ENCODE measurements at regions not wholly inside any gene's neighbourhood (a gene's known extent, or its start where the extent isn't known, plus 50 kb on each side); places are given as distances from the start of the nearest gene placed in this dataset.
"Not testable (repeated sequence)": the region's sequence is repeated elsewhere in the genome, so short reads cannot be mapped to it uniquely, and the experiment has no call there.

GRCh38 chr3:26932752-26933151 lies 310.2 kb downstream of the LRRC3B start:
- H3K27me3 Mint-ChIP-seq (ENCODE audit: low read depth), result no peaks in the 10 kb centered on the region
- H3K27ac Mint-ChIP-seq, result no peak overlapping the region
- H3K36me3 Mint-ChIP-seq, result no peaks in the 10 kb centered on the region
- no peak for DNase-seq (ENCODE audit: low spot score)
- H3K9me3 Mint-ChIP-seq, result no peaks in the 10 kb centered on the region
- ATAC-seq, result no peak
- no peaks in the 10 kb centered on the region for H3K4me1 Mint-ChIP-seq
- no peak overlapping the region for H3K4me3 Mint-ChIP-seq
- ChIA-PET POLR2A (interaction anchor here (0.6 kb wide), 1 partner anchor 26 kb away, joined by 3 read pairs; no protein-coding TSS in a partner anchor), CTCF (no interaction called here)
- no peak for TF ChIP-seq ZNF671 (CRISPR knock-in tag; IDR thresholded peaks at IDR 0.05)
- TF ChIP-seq NR2C2 (CRISPR knock-in tag; IDR thresholded peaks at IDR 0.05), result no peak
- TF ChIP-seq PRDM15 (CRISPR knock-in tag; IDR thresholded peaks at IDR 0.05), result no peak
- TF ChIP-seq GABPB1 (CRISPR knock-in tag; IDR thresholded peaks at IDR 0.05), result no peak
- TF ChIP-seq, protein P1, sequence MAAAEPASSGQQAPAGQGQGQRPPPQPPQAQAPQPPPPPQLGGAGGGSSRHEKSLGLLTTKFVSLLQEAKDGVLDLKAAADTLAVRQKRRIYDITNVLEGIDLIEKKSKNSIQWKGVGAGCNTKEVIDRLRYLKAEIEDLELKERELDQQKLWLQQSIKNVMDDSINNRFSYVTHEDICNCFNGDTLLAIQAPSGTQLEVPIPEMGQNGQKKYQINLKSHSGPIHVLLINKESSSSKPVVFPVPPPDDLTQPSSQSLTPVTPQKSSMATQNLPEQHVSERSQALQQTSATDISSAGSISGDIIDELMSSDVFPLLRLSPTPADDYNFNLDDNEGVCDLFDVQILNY (CRISPR knock-in tag; IDR thresholded peaks at IDR 0.05), result no peak
- TF ChIP-seq FOXP1 (CRISPR knock-in tag; IDR thresholded peaks at IDR 0.05; ENCODE audit: borderline replicate concordance), result no peak
- TF ChIP-seq, protein P2, sequence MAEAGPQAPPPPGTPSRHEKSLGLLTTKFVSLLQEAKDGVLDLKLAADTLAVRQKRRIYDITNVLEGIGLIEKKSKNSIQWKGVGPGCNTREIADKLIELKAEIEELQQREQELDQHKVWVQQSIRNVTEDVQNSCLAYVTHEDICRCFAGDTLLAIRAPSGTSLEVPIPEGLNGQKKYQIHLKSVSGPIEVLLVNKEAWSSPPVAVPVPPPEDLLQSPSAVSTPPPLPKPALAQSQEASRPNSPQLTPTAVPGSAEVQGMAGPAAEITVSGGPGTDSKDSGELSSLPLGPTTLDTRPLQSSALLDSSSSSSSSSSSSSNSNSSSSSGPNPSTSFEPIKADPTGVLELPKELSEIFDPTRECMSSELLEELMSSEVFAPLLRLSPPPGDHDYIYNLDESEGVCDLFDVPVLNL (CRISPR knock-in tag; IDR thresholded peaks at IDR 0.05; ENCODE audit: borderline replicate concordance, low read depth), result no peak

GRCh38 chr3:26945480-26945879 lies 322.9 kb downstream of the LRRC3B start:
- Mint-ChIP-seq H3K9me3 (peaks cover 37% of the 10 kb centered on the region), H3K36me3 (peaks cover 16% of the 10 kb centered on the region)
- H3K27ac Mint-ChIP-seq; ATAC-seq; DNase-seq (ENCODE audit: low spot score); POLR2A ChIA-PET; H3K4me3 Mint-ChIP-seq; CTCF ChIA-PET; H3K4me1 Mint-ChIP-seq; H3K27me3 Mint-ChIP-seq (ENCODE audit: low read depth): not testable (repeated sequence)

DNA sequence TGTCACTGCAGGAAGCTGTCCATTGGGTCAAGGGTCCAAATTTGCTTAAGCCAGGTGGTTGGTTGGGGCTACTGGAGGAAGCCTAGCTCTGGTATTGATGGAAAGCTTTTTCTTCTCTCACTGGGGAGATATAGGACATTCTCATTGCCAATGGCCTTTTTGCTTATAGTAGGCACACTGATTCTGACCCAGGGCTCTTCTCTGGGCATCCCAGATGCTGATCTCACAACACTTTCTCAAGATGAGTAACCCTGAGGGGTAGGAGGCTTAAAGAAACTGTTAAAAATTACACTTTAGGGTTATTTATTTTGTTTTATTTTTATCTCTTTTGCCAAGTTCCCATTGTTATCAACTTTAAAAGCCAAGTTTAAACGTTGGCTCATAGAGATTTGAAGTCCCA lies 337.8 kb downstream of the LRRC3B start:
- POLR2A ChIA-PET, result no interaction called here
- no peak for DNase-seq (ENCODE audit: low spot score)
- no peak overlapping the region for H3K27ac Mint-ChIP-seq
- H3K27me3 Mint-ChIP-seq (ENCODE audit: low read depth), result no peaks in the 10 kb centered on the region
- H3K4me3 Mint-ChIP-seq, result no peak overlapping the region
- no peaks in the 10 kb centered on the region for H3K4me1 Mint-ChIP-seq
- CTCF ChIA-PET, result no interaction called here
- ATAC-seq, result no peak
- H3K36me3 Mint-ChIP-seq, result peaks cover 7% of the 10 kb centered on the region
- peaks cover 42% of the 10 kb centered on the region for H3K9me3 Mint-ChIP-seq
- TF ChIP-seq TEAD1 (CRISPR knock-in tag; IDR thresholded peaks at IDR 0.05) (no peak), CBFB (CRISPR knock-in tag; IDR thresholded peaks at IDR 0.05; ENCODE audit: low read depth) (no peak), ELF4 (CRISPR knock-in tag; IDR thresholded peaks at IDR 0.05; ENCODE audit: low read depth) (no peak)

GRCh38 chr3:26962492-26963360 lies 340.2 kb downstream of the LRRC3B start:
- Mint-ChIP-seq H3K4me1 (no peaks in the 10 kb centered on the region), H3K9me3 (peaks cover 32% of the 10 kb centered on the region), H3K36me3 (peaks cover 10% of the 10 kb centered on the region), H3K4me3 (no peak overlapping the region), H3K27me3 (ENCODE audit: low read depth) (no peaks in the 10 kb centered on the region), H3K27ac (no peak overlapping the region)
- POLR2A ChIA-PET, result no interaction called here
- DNase-seq (ENCODE audit: low spot score) (no peak), ATAC-seq (no peak)
- TF ChIP-seq ZNF317 (CRISPR knock-in tag; IDR thresholded peaks at IDR 0.05; ENCODE audit: borderline replicate concordance, low read depth) (no peak), FOXP1 (CRISPR knock-in tag; IDR thresholded peaks at IDR 0.05; ENCODE audit: borderline replicate concordance) (no peak), CREB1 (CRISPR knock-in tag; IDR thresholded peaks at IDR 0.05) (no peak), ZNF232 (CRISPR knock-in tag; IDR thresholded peaks at IDR 0.05) (no peak), TEAD4 (CRISPR knock-in tag; IDR thresholded peaks at IDR 0.05) (no peak), MYBL2 (CRISPR knock-in tag; IDR thresholded peaks at IDR 0.05) (no peak), ZNF263 (CRISPR knock-in tag; IDR thresholded peaks at IDR 0.05; ENCODE audit: low read depth) (no peak), ELF4 (CRISPR knock-in tag; IDR thresholded peaks at IDR 0.05; ENCODE audit: low read depth) (no peak)
- TF ChIP-seq, protein P1 (CRISPR knock-in tag; IDR thresholded peaks at IDR 0.05), result no peak
- CTCF ChIA-PET, result no interaction called here

Measured in WTC11 (cell line).